Activated naive CD4-positive, alpha-beta T cell treated with anti-CD3 and anti-CD28 coated beads, Interleukin-2, amount 50 U/mL, for 72 hours (primary cell): ENCODE measurements at regions not wholly inside any gene's neighbourhood (a gene's known extent, or its start where the extent isn't known, plus 50 kb on each side); places are given as distances from the start of the nearest gene placed in this dataset.
A peak's percentile ranks its signal among the peaks of the same experiment; 100 is the strongest.
"Not testable (repeated sequence)": the region's sequence is repeated elsewhere in the genome, so short reads cannot be mapped to it uniquely, and the experiment has no call there.

ENCODE experiments used
- ATAC-seq, 2 donors: fragments of 150-1000 bp; cut with Tn5 transposase; 2 replicates each; pipeline ENCODE4 v1.10.0; 2021; ENCODE audit warnings: mild to moderate bottlenecking in 2 of 2, moderate library complexity in 2 of 2
- DNase-seq, 2 donors: peaks; one replicate each; pipeline ENCODE4 v3.0.0; 2021 to 2022; ENCODE audit warnings: low spot score in 2 of 2
- H3K27ac Mint-ChIP-seq, 2 donors: one replicate each; pipeline ENCODE4 v1.8.0; 2022; ENCODE audit warnings: mild to moderate bottlenecking in 2 of 2, mixed read lengths in 2 of 2
- H3K36me3 Mint-ChIP-seq, 2 donors: one replicate each; pipeline ENCODE4 v1.8.0; 2022; ENCODE audit warnings: mixed read lengths in 2 of 2
- H3K9me3 Mint-ChIP-seq, 2 donors: one replicate each; pipeline ENCODE4 v1.8.0; 2022; ENCODE audit warnings: mixed read lengths in 2 of 2

DNA sequence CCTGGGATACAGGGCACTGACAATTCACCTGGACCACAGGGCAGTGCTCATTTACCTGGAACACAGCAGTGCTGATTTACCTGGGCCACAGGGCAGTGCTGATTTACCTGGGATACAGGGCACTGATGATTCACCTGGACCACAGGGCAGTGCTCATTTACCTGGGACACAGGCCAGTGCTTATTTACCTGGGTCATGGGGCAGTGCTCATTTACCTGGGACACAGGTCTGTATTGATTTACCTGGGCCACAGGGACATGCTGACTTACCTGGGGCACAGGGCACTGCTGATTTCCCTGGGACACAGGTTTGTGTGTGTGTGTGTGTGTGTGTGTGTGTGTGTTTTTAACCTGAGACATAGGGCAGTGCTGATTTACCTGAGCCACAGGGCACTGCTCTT, 261.7 kb downstream of the MATN1 start:
- no peak overlapping the region for H3K27ac Mint-ChIP-seq
- DNase-seq (no peak), ATAC-seq (no peak)
- no peaks in the 10 kb centered on the region for H3K36me3 Mint-ChIP-seq
- no peaks in the 10 kb centered on the region for H3K9me3 Mint-ChIP-seq

GRCh38 chr1:30460661-30461060, 262.7 kb downstream of the MATN1 start:
- ATAC-seq (no peak), DNase-seq (peak in 1 of 2 donors; percentile 20)
- H3K36me3 Mint-ChIP-seq = no peaks in the 10 kb centered on the region
- no peak overlapping the region for H3K27ac Mint-ChIP-seq
- no peaks in the 10 kb centered on the region for H3K9me3 Mint-ChIP-seq

DNA sequence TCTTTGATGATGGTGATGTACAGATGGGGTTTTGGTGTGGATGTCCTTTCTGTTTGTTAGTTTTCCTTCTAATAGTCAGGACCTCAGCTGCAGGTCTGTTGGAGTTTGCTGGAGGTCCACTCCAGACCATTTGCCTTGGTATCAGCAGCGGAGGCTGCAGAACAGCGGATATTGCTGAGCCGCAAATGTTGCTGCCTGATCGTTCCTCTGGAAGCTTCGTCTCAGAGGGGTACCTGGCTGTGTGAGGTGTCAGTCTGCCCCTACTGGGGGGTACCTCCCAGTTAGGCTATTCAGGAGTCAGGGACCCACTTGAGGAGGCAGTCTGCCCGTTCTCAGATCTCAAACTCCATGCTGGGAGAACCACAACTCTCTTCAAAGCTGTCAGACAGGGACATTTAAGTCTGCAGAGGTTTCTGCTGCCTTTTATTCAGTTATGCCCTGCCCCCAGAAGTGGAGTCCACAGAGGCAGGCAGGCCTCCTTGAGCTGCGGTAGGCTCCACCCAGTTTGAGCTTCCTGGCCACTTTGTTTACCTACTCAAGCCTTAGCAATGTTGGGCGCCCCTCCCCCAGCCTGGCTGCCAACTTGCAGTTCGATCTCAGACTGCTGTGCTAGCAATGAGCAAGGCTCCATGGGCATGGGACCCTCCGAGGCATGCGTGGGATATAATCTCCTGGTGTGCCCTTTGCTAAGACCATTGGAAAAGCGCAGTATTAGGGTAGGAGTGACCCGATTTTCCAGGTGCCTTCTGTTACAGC, 264.5 kb downstream of the MATN1 start:
- H3K9me3 Mint-ChIP-seq, H3K36me3 Mint-ChIP-seq, H3K27ac Mint-ChIP-seq, DNase-seq, ATAC-seq: not testable (repeated sequence)

- peaks cover 0 to 8% of the 10 kb centered on the region in 2 donors for H3K9me3 Mint-ChIP-seq
- DNase-seq (peak in 1 of 2 donors; percentile 23), ATAC-seq (no peak)
- no peaks in the 10 kb centered on the region for H3K36me3 Mint-ChIP-seq
- H3K27ac Mint-ChIP-seq = no peak overlapping the region
Measured at GRCh38 chr1:30452925-30453324, 270.5 kb downstream of the MATN1 start.

DNA sequence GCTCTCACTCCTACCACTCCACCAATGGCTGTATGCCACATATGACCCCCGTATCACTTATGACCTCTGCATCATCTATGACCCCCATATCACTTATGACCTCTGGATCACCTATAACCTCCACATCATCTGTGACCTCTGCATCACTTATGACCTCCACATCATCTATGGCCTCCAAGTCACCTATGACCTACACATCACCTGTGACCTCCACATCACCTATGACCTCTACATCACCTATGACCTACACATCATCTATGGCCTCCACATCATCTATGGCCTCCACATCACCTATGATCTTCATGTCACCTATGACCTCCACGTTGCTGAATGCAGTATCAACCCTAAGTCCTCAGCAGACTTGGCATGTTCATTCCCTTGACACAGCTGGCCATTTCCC, 271.2 kb downstream of the MATN1 start:
- H3K27ac Mint-ChIP-seq = no peak overlapping the region
- ATAC-seq (no peak), DNase-seq (peak in 1 of 2 donors; percentile 16)
- H3K9me3 Mint-ChIP-seq = peaks cover 0 to 8% of the 10 kb centered on the region in 2 donors
- no peaks in the 10 kb centered on the region for H3K36me3 Mint-ChIP-seq

DNA sequence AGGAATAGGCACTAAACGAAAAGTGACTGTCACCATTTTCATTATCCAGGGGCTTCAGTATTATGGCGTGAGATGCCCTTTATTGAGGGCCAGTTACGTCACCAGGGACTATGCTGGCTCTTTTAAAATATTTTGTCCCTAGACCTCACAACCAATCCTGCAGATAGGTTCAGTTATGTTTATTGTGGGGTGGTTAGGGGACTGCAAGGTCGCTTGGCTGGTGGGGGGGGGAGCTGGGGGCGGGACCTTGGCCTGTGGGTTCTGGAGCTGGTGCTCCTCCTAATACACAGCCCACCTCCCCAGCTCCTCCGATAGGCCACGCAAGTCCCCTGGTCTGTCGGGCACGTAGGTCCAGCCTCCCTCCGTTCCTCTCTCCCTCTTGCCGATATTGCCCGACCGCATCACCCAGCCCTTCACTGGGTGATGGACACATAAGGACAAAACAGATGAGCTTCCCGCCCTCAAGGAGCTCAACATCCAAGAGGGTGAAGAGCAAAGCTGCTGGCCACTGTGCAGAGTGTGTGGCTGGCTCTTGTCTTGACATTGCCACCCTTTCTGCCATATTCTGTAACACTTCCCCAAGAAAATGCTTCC, 271.8 kb downstream of the MATN1 start:
- ATAC-seq (no peak), DNase-seq (no peak)
- Mint-ChIP-seq H3K27ac (no peak overlapping the region), H3K36me3 (no peaks in the 10 kb centered on the region), H3K9me3 (peaks cover 0 to 8% of the 10 kb centered on the region in 2 donors)

GRCh38 chr1:30450818-30451233, 272.6 kb downstream of the MATN1 start:
- H3K9me3 Mint-ChIP-seq = peaks cover 0 to 8% of the 10 kb centered on the region in 2 donors
- no peak for ATAC-seq

GRCh38 chr1:30450148-30450817, 273.1 kb downstream of the MATN1 start:
- H3K9me3 Mint-ChIP-seq = peaks cover 0 to 8% of the 10 kb centered on the region in 2 donors
- no peak for DNase-seq

More at GRCh38 chr1:30450818-30451233, 272.6 kb downstream of the MATN1 start:
- no peak for DNase-seq
- Mint-ChIP-seq H3K27ac (no peak overlapping the region), H3K36me3 (no peaks in the 10 kb centered on the region)

GRCh38 chr1:30449428-30450147, 273.8 kb downstream of the MATN1 start:
- DNase-seq (no peak), ATAC-seq (no peak)
- Mint-ChIP-seq H3K27ac (no peak overlapping the region), H3K36me3 (no peaks in the 10 kb centered on the region), H3K9me3 (peaks cover 0 to 8% of the 10 kb centered on the region in 2 donors)

More at GRCh38 chr1:30450148-30450817, 273.1 kb downstream of the MATN1 start:
- Mint-ChIP-seq H3K36me3 (no peaks in the 10 kb centered on the region), H3K27ac (no peak overlapping the region)
- ATAC-seq = no peak

GRCh38 chr1:30449003-30449402, 274.4 kb downstream of the MATN1 start:
- H3K9me3 Mint-ChIP-seq = peaks cover 0 to 8% of the 10 kb centered on the region in 2 donors
- ATAC-seq (no peak), DNase-seq (no peak)
- H3K27ac Mint-ChIP-seq = no peak overlapping the region
- no peaks in the 10 kb centered on the region for H3K36me3 Mint-ChIP-seq

- H3K9me3 Mint-ChIP-seq = peaks cover 0 to 2% of the 10 kb centered on the region in 2 donors
- no peak for ATAC-seq
- H3K27ac Mint-ChIP-seq = no peak overlapping the region
- no peak for DNase-seq
- H3K36me3 Mint-ChIP-seq = no peaks in the 10 kb centered on the region
Measured at GRCh38 chr1:30447701-30448100, 275.7 kb downstream of the MATN1 start.

DNA sequence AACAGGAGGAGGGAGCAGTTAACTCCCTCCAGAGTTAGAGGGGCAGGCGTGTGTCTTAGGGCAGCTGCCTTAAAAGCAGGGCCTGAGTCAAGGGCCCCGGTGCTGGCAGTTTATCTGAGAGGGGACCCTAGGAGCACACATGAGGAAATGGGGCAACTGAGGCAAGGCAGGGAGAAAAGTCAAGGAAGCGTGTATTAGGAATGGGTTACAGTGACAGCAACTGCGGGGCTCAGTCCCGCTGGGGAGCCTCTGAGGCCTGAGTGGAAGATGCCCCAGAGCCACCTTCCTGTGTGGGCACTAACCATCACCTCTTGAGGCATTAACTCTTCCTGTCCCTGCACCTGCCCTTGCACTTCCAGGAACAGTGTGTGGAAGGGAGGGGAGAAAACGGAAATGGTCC, 276.3 kb downstream of the MATN1 start:
- DNase-seq (no peak), ATAC-seq (no peak)
- Mint-ChIP-seq H3K27ac (no peak overlapping the region), H3K36me3 (no peaks in the 10 kb centered on the region), H3K9me3 (no peaks in the 10 kb centered on the region)

GRCh38 chr1:30446508-30446907, 276.9 kb downstream of the MATN1 start:
- no peaks in the 10 kb centered on the region for H3K36me3 Mint-ChIP-seq
- H3K9me3 Mint-ChIP-seq = no peaks in the 10 kb centered on the region
- no peak overlapping the region for H3K27ac Mint-ChIP-seq
- ATAC-seq (no peak), DNase-seq (no peak)

GRCh38 chr1:30446095-30446494, 277.3 kb downstream of the MATN1 start:
- H3K27ac Mint-ChIP-seq = no peak overlapping the region

DNA sequence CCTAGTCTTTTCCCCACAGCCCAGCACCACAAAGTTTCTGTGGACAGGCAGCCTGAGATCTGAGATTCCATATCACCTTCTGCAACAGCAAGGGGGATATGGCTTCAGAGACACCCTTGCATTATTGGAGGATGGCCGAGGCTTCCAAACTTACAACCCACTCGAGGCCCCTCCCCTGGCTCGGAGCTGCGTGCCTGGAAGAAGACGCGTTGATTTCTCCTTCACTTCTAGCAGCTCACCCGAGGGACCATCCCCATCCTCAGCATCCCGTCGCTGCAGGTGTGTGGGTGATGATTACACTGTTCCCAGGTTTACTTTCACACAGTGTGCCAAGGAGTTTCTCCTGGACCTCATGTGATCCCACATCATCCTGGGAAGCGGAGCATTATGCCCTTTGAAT, 277.9 kb downstream of the MATN1 start:
- Mint-ChIP-seq H3K36me3 (no peaks in the 10 kb centered on the region), H3K9me3 (no peaks in the 10 kb centered on the region), H3K27ac (no peak overlapping the region)
- DNase-seq (no peak), ATAC-seq (no peak)

More at GRCh38 chr1:30446095-30446494, 277.3 kb downstream of the MATN1 start:
- Mint-ChIP-seq H3K9me3 (no peaks in the 10 kb centered on the region), H3K36me3 (no peaks in the 10 kb centered on the region)
- ATAC-seq (no peak), DNase-seq (no peak)

GRCh38 chr1:30444850-30445249, 278.5 kb downstream of the MATN1 start:
- no peak for ATAC-seq
- Mint-ChIP-seq H3K27ac (no peak overlapping the region), H3K36me3 (no peaks in the 10 kb centered on the region), H3K9me3 (no peaks in the 10 kb centered on the region)
- no peak for DNase-seq

GRCh38 chr1:30444401-30444800, 279.0 kb downstream of the MATN1 start:
- ATAC-seq = no peak
- H3K9me3 Mint-ChIP-seq = no peaks in the 10 kb centered on the region
- H3K27ac Mint-ChIP-seq = no peak overlapping the region
- no peak for DNase-seq
- no peaks in the 10 kb centered on the region for H3K36me3 Mint-ChIP-seq
